HEK293 (cell line): ENCODE measurements at regions not wholly inside any gene's neighbourhood (a gene's known extent, or its start where the extent isn't known, plus 50 kb on each side); places are given as distances from the start of the nearest gene placed in this dataset.

Source experiments
- CTCF ChIA-PET: fragments of 350-600 bp; formaldehyde crosslinking; extraction: SDS; loops from one replicate; lab custom pipeline; 2021; ENCODE audit warnings: antibody characterized with exemption; lab: Yijun Ruan, JAX
- POLR2A ChIA-PET: fragments of 300-600 bp; formaldehyde crosslinking; extraction: SDS; loops from one replicate; lab custom pipeline; 2020; ENCODE audit warnings: antibody characterized with exemption, inconsistent platforms; lab: Yijun Ruan, JAX
- H3K27ac ChIP-seq: fragments of 200-500 bp; sonication (Bioruptor generic); 2 replicates; pipeline ENCODE4 v1.5.1; 2014; ENCODE audit warnings: low read depth, low read length, control low read depth, inconsistent platforms; ENCODE audit errors: extremely low read depth
- H3K36me3 ChIP-seq, 2 experiments: fragments of 200-500 bp in 1 of 2; sonication (Bioruptor generic) in 1 of 2; 1 replicate in 1 of 2; 2 replicates in 1 of 2; pipeline ENCODE4 v1.5.1; 2014 to 2017; ENCODE audit warnings: inconsistent platforms in 2 of 2, low read length in 2 of 2; ENCODE audit not compliant: control insufficient read depth in 2 of 2, insufficient read depth in 1 of 2
- H3K4me1 ChIP-seq: fragments of 200-500 bp; sonication (Bioruptor generic); 2 replicates; pipeline ENCODE4 v1.5.1; 2014; ENCODE audit warnings: mild to moderate bottlenecking, low read length, inconsistent platforms; ENCODE audit not compliant: control insufficient read depth, insufficient read depth
- H3K4me3 ChIP-seq: 2 replicates; pipeline ENCODE4 v1.5.1; 2011; ENCODE audit warnings: low read depth, mild to moderate bottlenecking, control low read depth, low read length, moderate library complexity
- H3K9me3 ChIP-seq: fragments of 200-500 bp; sonication (Bioruptor generic); 2 replicates; pipeline ENCODE4 v1.5.1; 2014; ENCODE audit warnings: low read depth, low read length, inconsistent platforms; ENCODE audit not compliant: control insufficient read depth, insufficient read depth
- ATF2 ChIP-seq: fragments of 450-650 bp; formaldehyde crosslinking; IDR thresholded peaks from 2 replicates; pipeline ENCODE4 v1.5.1; 2016; ENCODE audit warnings: missing biosample characterization, missing genetic modification characterization, low read depth
- FEZF1 ChIP-seq: fragments of 450-650 bp; formaldehyde crosslinking; IDR thresholded peaks from 2 replicates; pipeline ENCODE4 v1.5.1; 2016; ENCODE audit warnings: missing biosample characterization, missing genetic modification characterization
- INSM2 ChIP-seq: fragments of 450-650 bp; formaldehyde crosslinking; IDR thresholded peaks from 2 replicates; pipeline ENCODE4 v1.5.1; 2016; ENCODE audit warnings: missing biosample characterization, missing genetic modification characterization
- KLF10 ChIP-seq: fragments of 450-650 bp; IDR thresholded peaks from 2 replicates; pipeline ENCODE4 v1.5.1; 2018; ENCODE audit warnings: missing biosample characterization, mild to moderate bottlenecking, missing genetic modification characterization
- PRDM4 ChIP-seq: fragments of 450-650 bp; formaldehyde crosslinking; IDR thresholded peaks from 2 replicates; pipeline ENCODE4 v1.5.1; 2017; ENCODE audit warnings: missing biosample characterization, missing genetic modification characterization
- TCF7L2 ChIP-seq: IDR thresholded peaks from 2 replicates; pipeline ENCODE4 v1.6.1; 2011; ENCODE audit warnings: low read depth, mild to moderate bottlenecking, inconsistent platforms, low read length, moderate library complexity, borderline replicate concordance
- YY2 ChIP-seq: fragments of 450-650 bp; formaldehyde crosslinking; IDR thresholded peaks from 2 replicates; pipeline ENCODE4 v1.5.1; 2016; ENCODE audit warnings: missing biosample characterization, missing genetic modification characterization
- ZBTB6 ChIP-seq: fragments of 450-650 bp; formaldehyde crosslinking; IDR thresholded peaks from 2 replicates; pipeline ENCODE4 v1.5.1; 2017; ENCODE audit warnings: missing biosample characterization, missing genetic modification characterization
- ZNF184 ChIP-seq: fragments of 450-650 bp; IDR thresholded peaks from 2 replicates; pipeline ENCODE4 v1.5.1; 2018; ENCODE audit warnings: missing biosample characterization, mild to moderate bottlenecking, missing genetic modification characterization
- ZNF214 ChIP-seq: fragments of 450-650 bp; formaldehyde crosslinking; IDR thresholded peaks from 2 replicates; pipeline ENCODE4 v1.5.1; 2017; ENCODE audit warnings: missing biosample characterization, mild to moderate bottlenecking, missing genetic modification characterization, borderline replicate concordance
- ZNF248 ChIP-seq: fragments of 450-650 bp; formaldehyde crosslinking; IDR thresholded peaks from 2 replicates; pipeline ENCODE4 v1.5.1; 2017; ENCODE audit warnings: missing biosample characterization, missing genetic modification characterization
- ZNF335 ChIP-seq: fragments of 450-650 bp; formaldehyde crosslinking; conservative IDR thresholded peaks from 2 replicates; pipeline ENCODE4 v1.5.1; 2016; ENCODE audit warnings: missing biosample characterization, missing genetic modification characterization
- ZNF366 ChIP-seq: fragments of 450-650 bp; formaldehyde crosslinking; conservative IDR thresholded peaks from 2 replicates; pipeline ENCODE4 v1.5.1; 2016; ENCODE audit warnings: missing biosample characterization, missing genetic modification characterization
- ZNF529 ChIP-seq: fragments of 450-650 bp; formaldehyde crosslinking; IDR thresholded peaks from 2 replicates; pipeline ENCODE4 v1.5.1; 2017; ENCODE audit warnings: missing genetic modification characterization, missing biosample characterization; ENCODE audit not compliant: insufficient replicate concordance
- ZNF548 ChIP-seq: fragments of 450-650 bp; formaldehyde crosslinking; IDR thresholded peaks from 2 replicates; pipeline ENCODE4 v1.5.1; 2016; ENCODE audit warnings: missing biosample characterization, missing genetic modification characterization
- ZNF555 ChIP-seq: fragments of 450-650 bp; formaldehyde crosslinking; conservative IDR thresholded peaks from 2 replicates; pipeline ENCODE4 v1.5.1; 2017; ENCODE audit warnings: missing biosample characterization, mild to moderate bottlenecking, missing genetic modification characterization, inconsistent platforms
- ZNF600 ChIP-seq: fragments of 450-650 bp; formaldehyde crosslinking; IDR thresholded peaks from 2 replicates; pipeline ENCODE4 v1.5.1; 2016; ENCODE audit warnings: missing biosample characterization, missing genetic modification characterization
- ZNF692 ChIP-seq: fragments of 450-650 bp; formaldehyde crosslinking; IDR thresholded peaks from 2 replicates; pipeline ENCODE4 v1.5.1; 2016; ENCODE audit warnings: missing biosample characterization, missing genetic modification characterization
- ZNF747 ChIP-seq: fragments of 450-650 bp; formaldehyde crosslinking; IDR thresholded peaks from 2 replicates; pipeline ENCODE4 v1.5.1; 2016; ENCODE audit warnings: missing biosample characterization, missing genetic modification characterization
- ZNF776 ChIP-seq: fragments of 450-650 bp; formaldehyde crosslinking; IDR thresholded peaks from 2 replicates; pipeline ENCODE4 v1.5.0; 2017; ENCODE audit warnings: missing biosample characterization, missing genetic modification characterization, borderline replicate concordance
- ZNF791 ChIP-seq: fragments of 450-650 bp; formaldehyde crosslinking; IDR thresholded peaks from 2 replicates; pipeline ENCODE4 v1.5.1; 2016; ENCODE audit warnings: missing biosample characterization, missing genetic modification characterization
- ZNF837 ChIP-seq: fragments of 450-650 bp; formaldehyde crosslinking; IDR thresholded peaks from 2 replicates; pipeline ENCODE4 v1.5.1; 2016; ENCODE audit warnings: missing biosample characterization, missing genetic modification characterization
- ZSCAN30 ChIP-seq: fragments of 450-650 bp; IDR thresholded peaks from 2 replicates; pipeline ENCODE4 v1.5.1; 2018; ENCODE audit warnings: missing biosample characterization, mild to moderate bottlenecking, missing genetic modification characterization, moderate library complexity

- Histone ChIP-seq H3K9me3 (no peaks in the 10 kb centered on the region), H3K27ac (no peak overlapping the region), H3K36me3 (no peaks in the 10 kb centered on the region), H3K4me1 (no peaks in the 10 kb centered on the region), H3K4me3 (no peak overlapping the region)
- ChIA-PET POLR2A (no interaction called here), CTCF (no interaction called here)
- TF ChIP-seq ZNF248 (tag by site-specific recombination) = no peak
- TF ChIP-seq ZNF692 (tag by site-specific recombination) = no peak
- TF ChIP-seq ZNF791 = no peak
- no peak for TF ChIP-seq ZBTB6 (tag by site-specific recombination)
- no peak for TF ChIP-seq ZNF555 (tag by site-specific recombination)
- no peak for TF ChIP-seq ZNF366
- no peak for TF ChIP-seq ZNF529
Observed at GRCh38 chr9:87425202-87425601, 72.5 kb upstream of the DAPK1 start.

- CTCF ChIA-PET = no interaction called here
- POLR2A ChIA-PET = no interaction called here
Observed at GRCh38 chr9:87427851-87428506, 69.7 kb upstream of the DAPK1 start.

More at GRCh38 chr9:87427851-87428506, 69.7 kb upstream of the DAPK1 start:
- no peaks in the 10 kb centered on the region for H3K9me3 ChIP-seq
- no peak overlapping the region for H3K4me3 ChIP-seq
- H3K36me3 ChIP-seq = no peaks in the 10 kb centered on the region
- no peaks in the 10 kb centered on the region for H3K4me1 ChIP-seq
- no peak overlapping the region for H3K27ac ChIP-seq
- TF ChIP-seq TCF7L2 (no peak), ZNF184 (tag by site-specific recombination) (no peak), YY2 (no peak), KLF10 (no peak), ZNF747 (tag by site-specific recombination) (no peak), FEZF1 (tag by site-specific recombination) (no peak), ZNF776 (tag by site-specific recombination) (no peak), INSM2 (tag by site-specific recombination) (no peak), ZNF600 (tag by site-specific recombination) (no peak), ZNF335 (no peak), ZNF548 (tag by site-specific recombination) (no peak), ATF2 (tag by site-specific recombination) (no peak), ZSCAN30 (tag by site-specific recombination) (no peak), ZNF214 (tag by site-specific recombination) (no peak), ZNF837 (tag by site-specific recombination) (no peak), PRDM4 (tag by site-specific recombination) (no peak)
- TF ChIP-seq, all 188 proteins: peak for 0
